ENCODE measurements at regions not wholly inside any gene's neighbourhood (a gene's known extent, or its start where the extent isn't known, plus 50 kb on each side); places are given as distances from the start of the nearest gene placed in this dataset.

GRCh38 chrX:109270580-109271484 is 211.1 kb downstream of the GUCY2F start (continued):
- no peak for TF ChIP-seq CTCF (IDR thresholded peaks at IDR 0.05; ENCODE audit: control extremely low read depth in 1 of 3, insufficient read depth in 1 of 3, low read depth in 1 of 3, low read length in 3 of 3)
- no peak for TF ChIP-seq ATF2 (IDR thresholded peaks at IDR 0.05; ENCODE audit: low read length)
- no peak for TF ChIP-seq CHD7 (IDR thresholded peaks at IDR 0.05; ENCODE audit: insufficient replicate concordance, low read length)
- TF ChIP-seq MAX (IDR thresholded peaks at IDR 0.05): no peak
